GM23248 (cell line): ENCODE measurements at regions not wholly inside any gene's neighbourhood (a gene's known extent, or its start where the extent isn't known, plus 50 kb on each side); places are given as distances from the start of the nearest gene placed in this dataset.

Experiments
- EZH2 ChIP-seq: fragments of 200-600 bp; sonication (generic); IDR thresholded peaks from 2 replicates; pipeline ENCODE4 v1.6.1; 2018; ENCODE audit warnings: antibody characterized with exemption, mild to moderate bottlenecking; ENCODE audit not compliant: insufficient read depth, poor library complexity, severe bottlenecking
- EZH2phosphoT487 ChIP-seq: fragments of 200-600 bp; sonication (generic); IDR thresholded peaks from 2 replicates; pipeline ENCODE4 v1.6.1; 2018; ENCODE audit warnings: antibody characterized with exemption, moderate library complexity, mild to moderate bottlenecking, low read depth; ENCODE audit not compliant: insufficient read depth

- TF ChIP-seq EZH2phosphoT487: no peak
- TF ChIP-seq EZH2: no peak
These were observed 557.3 kb upstream of the SEMA6A start for GRCh38 chr5:117131876-117132275.
